Erythroblast (primary cell): ENCODE measurements at regions not wholly inside any gene's neighbourhood (a gene's known extent, or its start where the extent isn't known, plus 50 kb on each side); places are given as distances from the start of the nearest gene placed in this dataset.

ENCODE experiments used
- GATA1 ChIP-seq: IDR thresholded peaks from 2 replicates; pipeline ENCODE4 v1.6.1; 2011; ENCODE audit warnings: low read depth, mild to moderate bottlenecking, control low read depth, low read length, moderate library complexity
- POLR2A ChIP-seq: IDR thresholded peaks from 2 replicates; pipeline ENCODE4 v1.6.1; 2011; ENCODE audit warnings: mild to moderate bottlenecking, low read length

DNA sequence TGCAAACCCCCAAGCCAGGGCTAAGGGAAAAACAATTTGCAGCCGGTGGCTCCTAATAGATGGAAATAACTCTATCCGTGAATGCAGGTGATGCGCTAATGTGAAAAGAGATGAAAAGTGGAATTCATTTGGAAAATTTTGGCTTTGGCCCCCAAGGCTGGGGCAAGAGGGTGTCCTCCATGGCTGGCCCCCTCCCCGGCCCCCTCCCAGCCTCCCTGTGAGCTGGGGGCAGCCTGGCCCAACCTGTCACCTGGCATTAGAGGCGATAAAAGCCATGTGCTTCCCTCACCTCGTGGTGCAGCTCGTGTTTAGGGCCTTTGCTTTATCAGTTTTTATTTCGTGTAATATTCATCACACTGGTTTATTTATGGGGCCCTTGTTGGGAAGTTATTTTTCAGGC lies 267.2 kb downstream of the ENGASE start:
- TF ChIP-seq POLR2A (no peak), GATA1 (no peak)
